GM12872 (cell line): ENCODE measurements at regions not wholly inside any gene's neighbourhood (a gene's known extent, or its start where the extent isn't known, plus 50 kb on each side); places are given as distances from the start of the nearest gene placed in this dataset.

ENCODE experiments used
- CTCF ChIP-seq: IDR thresholded peaks from 3 replicates; pipeline ENCODE4 v1.5.1; 2011; ENCODE audit warnings: low read depth, mild to moderate bottlenecking, low read length, moderate library complexity; ENCODE audit not compliant: insufficient read depth

- TF ChIP-seq CTCF: no peak
Measured at GRCh38 chr4:18645351-18645750, 623.8 kb upstream of the LCORL start.

GRCh38 chr4:18641334-18641733 lies 619.8 kb upstream of the LCORL start:
- no peak for TF ChIP-seq CTCF

GRCh38 chr4:18638031-18638430 lies 616.5 kb upstream of the LCORL start:
- no peak for TF ChIP-seq CTCF

- no peak for TF ChIP-seq CTCF
Measured at GRCh38 chr4:18636001-18636585, 614.5 kb upstream of the LCORL start.

GRCh38 chr4:18635531-18635930 lies 614.0 kb upstream of the LCORL start:
- TF ChIP-seq CTCF: no peak

GRCh38 chr4:18631586-18631985 lies 610.0 kb upstream of the LCORL start:
- no peak for TF ChIP-seq CTCF

- TF ChIP-seq CTCF: no peak
Measured at GRCh38 chr4:18630218-18631110, 608.9 kb upstream of the LCORL start.
